NB4 (cell line): ENCODE measurements at regions not wholly inside any gene's neighbourhood (a gene's known extent, or its start where the extent isn't known, plus 50 kb on each side); places are given as distances from the start of the nearest gene placed in this dataset.

Experiments
- MYC ChIP-seq: IDR thresholded peaks from 2 replicates; pipeline ENCODE4 v1.6.1; 2011; ENCODE audit warnings: low read depth, low read length
- POLR2A ChIP-seq: IDR thresholded peaks from 2 replicates; pipeline ENCODE4 v1.6.1; 2011; ENCODE audit warnings: mild to moderate bottlenecking; ENCODE audit not compliant: insufficient read length; ENCODE audit errors: extremely low read depth
- TF ChIP-seq, protein P1 (sequence below): IDR thresholded peaks from one replicate; pipeline ENCODE4 v1.5.1; 2012; ENCODE audit warnings: low read depth, low read length
- TF ChIP-seq, protein P2 (sequence below): IDR thresholded peaks from 2 replicates; pipeline ENCODE4 v1.6.1; 2011; ENCODE audit warnings: low read depth, low read length

DNA sequence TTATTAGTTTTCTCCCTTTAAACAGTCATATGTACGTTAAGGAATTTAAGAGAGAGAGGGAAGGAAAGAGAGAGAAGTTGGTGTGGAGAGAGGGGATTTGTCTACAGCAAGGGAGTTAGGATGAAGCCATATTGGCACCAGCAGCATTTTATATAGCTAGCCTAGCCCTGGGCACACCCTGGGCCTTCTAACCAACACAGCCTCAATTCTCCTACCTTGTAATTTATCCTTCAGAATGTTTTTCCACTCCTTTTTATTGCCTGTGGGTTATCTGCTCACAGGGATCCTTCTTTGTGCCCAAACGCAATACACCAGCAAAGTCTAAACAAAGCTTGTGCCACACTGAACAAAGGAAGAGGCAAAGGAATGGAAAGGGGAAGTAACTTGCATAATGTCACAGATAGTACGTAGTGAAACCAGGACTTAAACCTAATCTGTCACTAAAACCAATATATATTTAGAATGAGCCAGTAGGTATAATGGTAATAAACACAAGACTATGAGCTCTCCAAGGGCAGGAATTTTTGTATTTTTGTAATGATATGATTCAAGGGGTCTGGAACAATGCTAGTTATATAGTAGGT lies 613.8 kb upstream of the TENM4 start:
- TF ChIP-seq POLR2A: no peak
- TF ChIP-seq, protein P1, sequence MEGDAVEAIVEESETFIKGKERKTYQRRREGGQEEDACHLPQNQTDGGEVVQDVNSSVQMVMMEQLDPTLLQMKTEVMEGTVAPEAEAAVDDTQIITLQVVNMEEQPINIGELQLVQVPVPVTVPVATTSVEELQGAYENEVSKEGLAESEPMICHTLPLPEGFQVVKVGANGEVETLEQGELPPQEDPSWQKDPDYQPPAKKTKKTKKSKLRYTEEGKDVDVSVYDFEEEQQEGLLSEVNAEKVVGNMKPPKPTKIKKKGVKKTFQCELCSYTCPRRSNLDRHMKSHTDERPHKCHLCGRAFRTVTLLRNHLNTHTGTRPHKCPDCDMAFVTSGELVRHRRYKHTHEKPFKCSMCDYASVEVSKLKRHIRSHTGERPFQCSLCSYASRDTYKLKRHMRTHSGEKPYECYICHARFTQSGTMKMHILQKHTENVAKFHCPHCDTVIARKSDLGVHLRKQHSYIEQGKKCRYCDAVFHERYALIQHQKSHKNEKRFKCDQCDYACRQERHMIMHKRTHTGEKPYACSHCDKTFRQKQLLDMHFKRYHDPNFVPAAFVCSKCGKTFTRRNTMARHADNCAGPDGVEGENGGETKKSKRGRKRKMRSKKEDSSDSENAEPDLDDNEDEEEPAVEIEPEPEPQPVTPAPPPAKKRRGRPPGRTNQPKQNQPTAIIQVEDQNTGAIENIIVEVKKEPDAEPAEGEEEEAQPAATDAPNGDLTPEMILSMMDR: no peak
- TF ChIP-seq, protein P2, sequence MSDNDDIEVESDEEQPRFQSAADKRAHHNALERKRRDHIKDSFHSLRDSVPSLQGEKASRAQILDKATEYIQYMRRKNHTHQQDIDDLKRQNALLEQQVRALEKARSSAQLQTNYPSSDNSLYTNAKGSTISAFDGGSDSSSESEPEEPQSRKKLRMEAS: no peak
- TF ChIP-seq MYC: no peak
